K562 (cell line): ENCODE measurements at regions not wholly inside any gene's neighbourhood (a gene's known extent, or its start where the extent isn't known, plus 50 kb on each side); places are given as distances from the start of the nearest gene placed in this dataset.

Source experiments
- ATAC-seq: fragments of 200-7000 bp; cut with Tn5 transposase; 3 replicates; pipeline ENCODE4 v1.9.1; 2020; ENCODE audit warnings: moderate library complexity
- BruUV-seq: library from RNA; stranded (reverse); fragments of 400-500 nt; replicated peaks from 2 replicates; lab custom pipeline; 2021; lab: Mats Ljungman, UMichigan
- CTCF ChIA-PET: fragments of 300-600 bp; formaldehyde crosslinking; extraction: SDS; loops from one replicate; lab custom pipeline; 2021; ENCODE audit warnings: low intra/inter-chr PET ratio; lab: Yijun Ruan, JAX
- POLR2A ChIA-PET: fragments of 300-600, 350-650 bp; sonication (Branson Sonifier 250); formaldehyde crosslinking; extraction: SDS; loops from one replicate; lab custom pipeline; 2021; ENCODE audit warnings: antibody characterized with exemption, inconsistent platforms; lab: Yijun Ruan, JAX
- DNase-seq, 4 experiments: peaks; one replicate each; pipeline versions ENCODE4 v3.0.0 to v3.0.0-alpha.2; 2011 to 2018; ENCODE audit warnings: low spot score in 3 of 4, mixed read lengths in 3 of 4; ENCODE audit errors: extremely low read depth in 1 of 4
- FAIRE-seq: peaks from 2 replicates; lab custom pipeline; 2011; peaks lifted over from hg19 to GRCh38; lab: Jason Lieb, UNC
- H2AFZ ChIP-seq: 2 replicates; pipeline ENCODE4 v1.6.0; 2011; ENCODE audit warnings: low read depth, low read length, control low read depth, inconsistent platforms
- H3K27ac ChIP-seq: fragments of 200-600 bp; 3 replicates; pipeline ENCODE4 v1.8.0; 2011; ENCODE audit warnings: low read depth, mild to moderate bottlenecking, control low read depth, inconsistent platforms, low read length, moderate library complexity, mixed read lengths; ENCODE audit errors: extremely low read depth
- H3K27me3 ChIP-seq, 2 experiments: fragments of 300-600 bp in 1 of 2; 2 replicates in 1 of 2; 3 replicates in 1 of 2; pipeline versions ENCODE4 v1.6.0 to v1.8.0; 2011; ENCODE audit warnings: inconsistent platforms in 2 of 2, low read length in 2 of 2, mild to moderate bottlenecking in 1 of 2, mixed read lengths in 1 of 2, moderate library complexity in 1 of 2; ENCODE audit not compliant: control insufficient read depth in 2 of 2, insufficient read depth in 2 of 2
- H3K36me3 ChIP-seq: fragments of 300-600 bp; 3 replicates; pipeline ENCODE4 v1.8.0; 2011; ENCODE audit warnings: mild to moderate bottlenecking, low read length, inconsistent platforms; ENCODE audit not compliant: control insufficient read depth, insufficient read depth
- H3K4me1 ChIP-seq, 2 experiments: fragments of 200-600 bp in 1 of 2; replicated peaks in 1 of 2; 2 replicates in 1 of 2; 3 replicates in 1 of 2; pipeline versions ENCODE4 v1.5.1 to v1.8.0; 2011; ENCODE audit warnings: inconsistent platforms in 2 of 2, low read length in 2 of 2, mild to moderate bottlenecking in 1 of 2, mixed read lengths in 1 of 2, moderate library complexity in 1 of 2; ENCODE audit not compliant: control insufficient read depth in 2 of 2, insufficient read depth in 2 of 2
- H3K4me2 ChIP-seq: 2 replicates; pipeline ENCODE4 v1.6.1; 2011; ENCODE audit warnings: low read length, control low read depth, inconsistent platforms, mixed read lengths; ENCODE audit not compliant: insufficient read depth
- H3K4me3 ChIP-seq: fragments of 200-600 bp; sonication (generic), shearing (Covaris generic); 2 replicates; pipeline ENCODE4 v1.5.1; 2016; ENCODE audit warnings: control low read depth, inconsistent platforms
- H3K79me2 ChIP-seq: fragments of 200-600 bp; 3 replicates; pipeline ENCODE4 v1.8.0; 2011; ENCODE audit warnings: low read length, inconsistent platforms; ENCODE audit not compliant: control insufficient read depth, insufficient read depth
- H3K9ac ChIP-seq, 2 experiments: 2 replicates each; pipeline versions ENCODE4 v1.6.0 to v1.6.1; 2011; ENCODE audit warnings: low read depth in 2 of 2, low read length in 2 of 2, control low read depth in 1 of 2, inconsistent platforms in 1 of 2, mild to moderate bottlenecking in 1 of 2, mixed read lengths in 1 of 2; ENCODE audit not compliant: insufficient read depth in 1 of 2
- H3K9me1 ChIP-seq: one replicate; pipeline ENCODE4 v1.6.0; 2011; ENCODE audit warnings: inconsistent platforms, mild to moderate bottlenecking, low read length, moderate library complexity; ENCODE audit not compliant: control insufficient read depth, insufficient read depth
- H3K9me3 ChIP-seq: replicated peaks from 2 replicates; pipeline ENCODE4 v1.5.1; 2011; ENCODE audit warnings: low read depth, low read length, inconsistent platforms; ENCODE audit not compliant: control insufficient read depth, insufficient read depth
- H4K20me1 ChIP-seq: replicated peaks from 2 replicates; pipeline ENCODE4 v1.6.1; 2011; ENCODE audit warnings: low read length, inconsistent platforms, mixed read lengths; ENCODE audit not compliant: control insufficient read depth, insufficient read depth
- ASH1L ChIP-seq: fragments of 450-650 bp; IDR thresholded peaks from 2 replicates; pipeline ENCODE4 v1.6.1; 2018; ENCODE audit warnings: borderline replicate concordance, mild to moderate bottlenecking, low read depth; ENCODE audit not compliant: partially characterized antibody
- COPS2 ChIP-seq: fragments of 450-650 bp; conservative IDR thresholded peaks from 2 replicates; pipeline ENCODE4 v1.6.1; 2016; ENCODE audit warnings: mild to moderate bottlenecking, moderate library complexity
- HNRNPK ChIP-seq: fragments of 200-400 bp; formaldehyde crosslinking; IDR thresholded peaks from one replicate; pipeline ENCODE4 v1.6.1; 2018; ENCODE audit warnings: mild to moderate bottlenecking, low read depth, low read length; ENCODE audit not compliant: poor library complexity, severe bottlenecking
- IRF9 ChIP-seq: fragments of 450-650 bp; IDR thresholded peaks from 2 replicates; pipeline ENCODE4 v1.6.1; 2016; ENCODE audit warnings: missing biosample characterization, missing genetic modification characterization
- KAT7 ChIP-seq: sonication (generic); formaldehyde crosslinking; IDR thresholded peaks from 2 replicates; pipeline ENCODE4 v1.8.0; 2022; ENCODE audit warnings: missing genetic modification reagents, mild to moderate bottlenecking, borderline replicate concordance
- LCOR ChIP-seq: sonication (generic); formaldehyde crosslinking; IDR thresholded peaks from 2 replicates; pipeline ENCODE4 v1.8.0; 2022; ENCODE audit warnings: mild to moderate bottlenecking, missing genetic modification reagents
- TRIM24 ChIP-seq, 2 experiments: fragments of 450-650 bp; IDR thresholded peaks; 2 replicates each; pipeline ENCODE4 v1.6.1; 2016
- WGBS: fragments of 100-300 bp; shearing (Covaris generic); methylation state at CpG from one replicate; pipeline ENCODE4 v1.1.6; 2016; ENCODE audit warnings: low coverage, mixed read lengths; ENCODE audit not compliant: insufficient coverage; ENCODE audit errors: missing lambda C conversion rate; 5-methylcytosine and 5-hydroxymethylcytosine counted together
- in situ Hi-C: fragments of 300-500 bp; cut with MboI; formaldehyde crosslinking; loops from 4 replicates; pipeline ENCODE4 v1.15.0; 2018; ENCODE audit warnings: inconsistent platforms, mixed read lengths
- intact Hi-C: fragments of 100-400 bp; cut with micrococcal nuclease; formaldehyde crosslinking; loops from 2 replicates; pipeline ENCODE4 v1.14.2; 2022

GRCh38 chr13:81058916-81059290, 718.0 kb upstream of the SPRY2 start:
- Histone ChIP-seq H2AFZ (no peak overlapping the region), H3K9ac (no peak overlapping the region), H3K9me1 (no peaks in the 10 kb centered on the region), H3K9me3 (no peaks in the 10 kb centered on the region), H3K79me2 (no peaks in the 10 kb centered on the region), H3K4me3 (no peak overlapping the region), H3K27me3 (no peaks in the 10 kb centered on the region), H3K4me1 (no peaks in the 10 kb centered on the region), H4K20me1 (no peaks in the 10 kb centered on the region), H3K27ac (no peak overlapping the region), H3K36me3 (no peaks in the 10 kb centered on the region), H3K4me2 (no peak overlapping the region)
- ATAC-seq (no peak), FAIRE-seq (no peak), DNase-seq (no peak)
- WGBS, result 8% methylated on average over 1 of the region's 1 CpG
- intact Hi-C loops, result no loop called here
- in situ Hi-C loops, result no loop called here
- BruUV-seq, result no TSS peak
- ChIA-PET POLR2A (no interaction called here), CTCF (no interaction called here)
- TF ChIP-seq IRF9 (tag) (no peak), ASH1L (no peak), HNRNPK (no peak), COPS2 (no peak), LCOR (no peak), KAT7 (CRISPR knock-in tag) (no peak), TRIM24 (IDR thresholded peaks at IDR 0.05) (no peak)
